Fibroblast of lung (primary cell): ENCODE measurements at regions not wholly inside any gene's neighbourhood (a gene's known extent, or its start where the extent isn't known, plus 50 kb on each side); places are given as distances from the start of the nearest gene placed in this dataset.

Source experiments
- DNase-seq, 2 donors: peaks; one replicate each; pipeline versions ENCODE4 v3.0.0 to v3.0.0-alpha.2; 2010; ENCODE audit warnings: low read depth in 2 of 2
- H2AFZ ChIP-seq: 2 replicates; pipeline ENCODE4 v1.5.1; 2012; ENCODE audit warnings: low read length, control low read depth, inconsistent platforms
- H3K27ac ChIP-seq: 2 replicates; pipeline ENCODE4 v1.5.1; 2011; ENCODE audit warnings: low read length, control low read depth; ENCODE audit not compliant: insufficient read depth
- H3K27me3 ChIP-seq: 2 replicates; pipeline ENCODE4 v1.5.1; 2011; ENCODE audit warnings: mild to moderate bottlenecking, low read length; ENCODE audit not compliant: control insufficient read depth, insufficient read depth
- H3K36me3 ChIP-seq: 2 replicates; pipeline ENCODE4 v1.5.1; 2011; ENCODE audit warnings: low read length; ENCODE audit not compliant: control insufficient read depth, insufficient read depth
- H3K4me1 ChIP-seq: 2 replicates; pipeline ENCODE4 v1.5.1; 2011; ENCODE audit warnings: low read length; ENCODE audit not compliant: control insufficient read depth, insufficient read depth; ENCODE audit errors: extremely low read depth
- H3K4me2 ChIP-seq: 2 replicates; pipeline ENCODE4 v1.5.1; 2011; ENCODE audit warnings: low read length, control low read depth; ENCODE audit not compliant: insufficient read depth; ENCODE audit errors: extremely low read depth
- H3K4me3 ChIP-seq, 4 experiments: fragments of 200-600 bp in 1 of 4; sonication (generic) in 1 of 4; replicated peaks in 1 of 4; 2 replicates each; pipeline ENCODE4 v1.5.1; 2011 to 2016; ENCODE audit warnings: low read length in 4 of 4, low read depth in 3 of 4, mild to moderate bottlenecking in 3 of 4, control low read depth in 2 of 4, inconsistent platforms in 1 of 4, mixed read lengths in 1 of 4; ENCODE audit not compliant: insufficient read depth in 1 of 4; ENCODE audit errors: control extremely low read depth in 1 of 4
- H3K79me2 ChIP-seq: 2 replicates; pipeline ENCODE4 v1.5.1; 2012; ENCODE audit warnings: mild to moderate bottlenecking, low read length, inconsistent platforms; ENCODE audit not compliant: control insufficient read depth, insufficient read depth
- H3K9ac ChIP-seq: 2 replicates; pipeline ENCODE4 v1.5.1; 2011; ENCODE audit warnings: mild to moderate bottlenecking, low read length, control low read depth; ENCODE audit not compliant: insufficient read depth
- H3K9me3 ChIP-seq: 2 replicates; pipeline ENCODE4 v1.5.1; 2012; ENCODE audit warnings: low read depth, low read length; ENCODE audit not compliant: control insufficient read depth, insufficient read depth
- H4K20me1 ChIP-seq: 2 replicates; pipeline ENCODE4 v1.5.1; 2011; ENCODE audit warnings: low read length; ENCODE audit not compliant: control insufficient read depth, insufficient read depth; ENCODE audit errors: extremely low read depth
- CTCF ChIP-seq, 2 donors: IDR thresholded peaks in 1 of 2; conservative IDR thresholded peaks in 1 of 2; 1 replicate in 1 of 2; 2 replicates in 1 of 2; pipeline ENCODE4 v1.5.1; 2011 to 2012; ENCODE audit warnings: low read length in 2 of 2, control low read depth in 1 of 2, inconsistent platforms in 1 of 2, low read depth in 1 of 2, mild to moderate bottlenecking in 1 of 2
- EZH2 ChIP-seq: IDR thresholded peaks from 2 replicates; pipeline ENCODE4 v1.5.1; 2012; ENCODE audit warnings: low read length, control low read depth, mild to moderate bottlenecking; ENCODE audit errors: missing control alignments

GRCh38 chr19:30083701-30084156, 141.7 kb downstream of the URI1 start:
- peaks cover 2% of the 10 kb centered on the region for H4K20me1 ChIP-seq
- no peak overlapping the region for H3K9ac ChIP-seq
- H3K36me3 ChIP-seq = no peaks in the 10 kb centered on the region
- DNase-seq = no peak
- no peak for TF ChIP-seq EZH2
- TF ChIP-seq CTCF (conservative IDR thresholded peaks at IDR 0.05 in 1 of 2, IDR thresholded peaks at IDR 0.05 in 1 of 2; ENCODE audit: low read depth in 1 of 2, low read length in 2 of 2) = no peak
- no peaks in the 10 kb centered on the region for H3K27me3 ChIP-seq
- no peak overlapping the region for H2AFZ ChIP-seq
- no peak overlapping the region for H3K4me2 ChIP-seq
- no peaks in the 10 kb centered on the region for H3K79me2 ChIP-seq
- H3K27ac ChIP-seq = no peak overlapping the region
- no peaks in the 10 kb centered on the region for H3K9me3 ChIP-seq
- no peak overlapping the region for H3K4me3 ChIP-seq
- H3K4me1 ChIP-seq = no peaks in the 10 kb centered on the region

GRCh38 chr19:30084390-30084819, 142.4 kb downstream of the URI1 start:
- no peak overlapping the region for H3K4me3 ChIP-seq
- H2AFZ ChIP-seq = no peak overlapping the region
- H3K4me2 ChIP-seq = no peak overlapping the region
- H3K9ac ChIP-seq = no peak overlapping the region
- no peaks in the 10 kb centered on the region for H3K27me3 ChIP-seq
- peaks cover 2% of the 10 kb centered on the region for H4K20me1 ChIP-seq
- H3K36me3 ChIP-seq = no peaks in the 10 kb centered on the region
- H3K27ac ChIP-seq = no peak overlapping the region
- no peaks in the 10 kb centered on the region for H3K4me1 ChIP-seq
- no peak for DNase-seq
- H3K9me3 ChIP-seq = no peaks in the 10 kb centered on the region
- TF ChIP-seq CTCF (conservative IDR thresholded peaks at IDR 0.05 in 1 of 2, IDR thresholded peaks at IDR 0.05 in 1 of 2; ENCODE audit: low read depth in 1 of 2, low read length in 2 of 2) = no peak
- TF ChIP-seq EZH2 = no peak
- H3K79me2 ChIP-seq = no peaks in the 10 kb centered on the region

- no peaks in the 10 kb centered on the region for H3K9me3 ChIP-seq
- H3K4me2 ChIP-seq = no peak overlapping the region
- no peak overlapping the region for H2AFZ ChIP-seq
- no peaks in the 10 kb centered on the region for H3K27me3 ChIP-seq
- H3K79me2 ChIP-seq = no peaks in the 10 kb centered on the region
- H3K4me3 ChIP-seq = no peak overlapping the region
- TF ChIP-seq EZH2 (no peak), CTCF (conservative IDR thresholded peaks at IDR 0.05 in 1 of 2, IDR thresholded peaks at IDR 0.05 in 1 of 2; ENCODE audit: low read depth in 1 of 2, low read length in 2 of 2) (no peak)
- no peaks in the 10 kb centered on the region for H3K36me3 ChIP-seq
- H3K27ac ChIP-seq = no peak overlapping the region
- H3K4me1 ChIP-seq = no peaks in the 10 kb centered on the region
- DNase-seq = peak in 1 of 2 donors; percentile 3
- H3K9ac ChIP-seq = no peak overlapping the region
- peaks cover 2% of the 10 kb centered on the region for H4K20me1 ChIP-seq
Measured at GRCh38 chr19:30085394-30085793, 143.4 kb downstream of the URI1 start.
